ENCODE measurements at regions not wholly inside any gene's neighbourhood (a gene's known extent, or its start where the extent isn't known, plus 50 kb on each side); places are given as distances from the start of the nearest gene placed in this dataset.

DNA sequence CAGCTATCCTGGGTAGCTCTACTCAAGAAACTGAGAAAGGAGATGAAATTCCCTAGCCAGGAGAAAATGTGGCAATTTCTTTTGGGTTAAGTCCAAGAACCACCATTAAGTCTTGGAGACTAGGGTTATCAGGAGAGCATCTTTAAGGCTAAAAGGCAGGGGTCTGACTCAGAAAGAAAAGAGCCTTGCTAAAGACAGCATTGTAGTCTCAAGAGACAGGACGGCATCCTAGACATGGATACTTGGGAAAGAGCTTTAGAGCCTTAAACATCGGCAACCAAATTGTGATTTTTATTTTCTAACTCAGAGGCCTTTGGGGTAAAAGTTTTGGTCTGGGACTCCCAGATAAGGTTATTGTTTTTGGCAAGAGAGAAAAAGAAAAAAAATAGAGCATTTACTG lies 83.1 kb downstream of the FAS start:
- Histone ChIP-seq H3K79me2 (ENCODE audit: control insufficient read depth, insufficient read depth, low read length, poor library complexity) (no peaks in the 10 kb centered on the region), H3K9ac (ENCODE audit: low read length) (no peak overlapping the region), H3K4me1 (ENCODE audit: control insufficient read depth in 1 of 2, insufficient read depth in 2 of 2, low read length in 2 of 2) (no peaks in the 10 kb centered on the region), H3K23ac (ENCODE audit: low read length) (no peak overlapping the region), H3K4ac (ENCODE audit: low read depth, low read length) (no peak overlapping the region), H3K79me1 (ENCODE audit: low read length) (no peaks in the 10 kb centered on the region), H3K27me3 (ENCODE audit: insufficient read depth, low read length) (no peaks in the 10 kb centered on the region), H4K12ac (ENCODE audit: low read depth, low read length) (no peak overlapping the region), H3K14ac (ENCODE audit: low read length) (no peak overlapping the region), H2AK5ac (ENCODE audit: low read length) (no peak overlapping the region), H3K4me3 (ENCODE audit: low read depth, low read length) (no peak overlapping the region), H2BK120ac (ENCODE audit: insufficient read depth, low read length, poor library complexity) (no peak overlapping the region), H3K9me3 (ENCODE audit: insufficient read depth, low read depth, low read length) (no peaks in the 10 kb centered on the region), H2AFZ (ENCODE audit: insufficient read depth, low read length, poor library complexity) (no peak overlapping the region), H3K4me2 (ENCODE audit: low read length) (no peak overlapping the region), H4K91ac (ENCODE audit: low read depth, low read length) (no peak overlapping the region), H2BK5ac (ENCODE audit: low read depth, low read length, poor library complexity) (no peak overlapping the region), H2BK12ac (ENCODE audit: low read length) (no peak overlapping the region), H4K8ac (ENCODE audit: low read depth, low read length) (no peak overlapping the region), H3K18ac (ENCODE audit: low read length) (no peak overlapping the region), H3K27ac (ENCODE audit: low read depth, low read length) (no peak overlapping the region), H3K36me3 (ENCODE audit: control insufficient read depth in 1 of 2, insufficient read depth in 2 of 2, low read length in 2 of 2) (no peaks in the 10 kb centered on the region)
- DNase-seq = no peak
- no CpG with 5 or more reads among the region's 2 CpGs for WGBS (ENCODE audit: extremely low coverage, insufficient coverage, insufficient read length)

GRCh38 chr10:89069589-89069988 lies 79.0 kb downstream of the FAS start:
- Histone ChIP-seq H3K23ac (ENCODE audit: low read length) (no peak overlapping the region), H3K9ac (ENCODE audit: low read length) (no peak overlapping the region), H3K4me1 (ENCODE audit: control insufficient read depth in 1 of 2, insufficient read depth in 2 of 2, low read length in 2 of 2) (no peaks in the 10 kb centered on the region), H2AFZ (ENCODE audit: insufficient read depth, low read length, poor library complexity) (no peak overlapping the region), H3K36me3 (ENCODE audit: control insufficient read depth in 1 of 2, insufficient read depth in 2 of 2, low read length in 2 of 2) (no peaks in the 10 kb centered on the region), H3K27me3 (ENCODE audit: insufficient read depth, low read length) (no peaks in the 10 kb centered on the region), H3K4me2 (ENCODE audit: low read length) (no peak overlapping the region), H2BK5ac (ENCODE audit: low read depth, low read length, poor library complexity) (no peak overlapping the region), H3K9me3 (ENCODE audit: insufficient read depth, low read depth, low read length) (no peaks in the 10 kb centered on the region), H2BK120ac (ENCODE audit: insufficient read depth, low read length, poor library complexity) (no peak overlapping the region), H3K27ac (ENCODE audit: low read depth, low read length) (no peak overlapping the region), H3K79me1 (ENCODE audit: low read length) (no peaks in the 10 kb centered on the region), H4K8ac (ENCODE audit: low read depth, low read length) (no peak overlapping the region), H2BK12ac (ENCODE audit: low read length) (no peak overlapping the region), H3K4me3 (ENCODE audit: low read depth, low read length) (no peak overlapping the region), H2AK5ac (ENCODE audit: low read length) (no peak overlapping the region), H4K12ac (ENCODE audit: low read depth, low read length) (no peak overlapping the region), H3K79me2 (ENCODE audit: control insufficient read depth, insufficient read depth, low read length, poor library complexity) (no peaks in the 10 kb centered on the region), H3K4ac (ENCODE audit: low read depth, low read length) (no peak overlapping the region), H3K14ac (ENCODE audit: low read length) (no peak overlapping the region), H3K18ac (ENCODE audit: low read length) (no peak overlapping the region), H4K91ac (ENCODE audit: low read depth, low read length) (no peak overlapping the region)
- DNase-seq = no peak
- no CpG with 5 or more reads among the region's 4 CpGs for WGBS (ENCODE audit: extremely low coverage, insufficient coverage, insufficient read length)

Data from trophoblast cell (in vitro differentiated cells and primary cell).